ENCODE measurements at regions not wholly inside any gene's neighbourhood (a gene's known extent, or its start where the extent isn't known, plus 50 kb on each side); places are given as distances from the start of the nearest gene placed in this dataset.

DNA sequence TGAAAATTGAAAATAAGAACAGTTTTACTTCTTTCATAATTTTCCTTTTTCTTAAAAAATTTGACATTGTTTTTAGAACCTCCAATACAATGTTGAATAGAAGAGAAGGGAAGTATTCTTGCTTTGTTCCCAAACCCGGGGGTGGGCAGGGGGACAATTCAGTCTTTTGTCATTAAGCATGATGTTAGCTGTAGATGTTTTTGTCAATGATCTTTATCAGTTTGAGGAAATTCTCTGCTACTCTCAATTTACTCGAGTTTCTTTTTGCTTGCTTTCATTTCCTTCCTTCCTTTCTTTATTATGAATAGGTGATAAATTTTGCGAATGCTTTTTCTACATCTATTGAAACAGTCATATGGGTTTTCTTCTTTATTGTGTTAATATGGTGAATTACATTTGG, 183.2 kb upstream of the FRMD6 start:
- Histone ChIP-seq H3K4me1 (peaks cover 5% of the 10 kb centered on the region), H3K4me3 (ENCODE audit: low read depth, low read length) (no peak overlapping the region), H3K9me3 (no peaks in the 10 kb centered on the region; the same call in 1 of the 2 replicates), H3K27me3 (no peaks in the 10 kb centered on the region), H3K36me3 (no peaks in the 10 kb centered on the region)
- no peak for DNase-seq
- TF ChIP-seq, protein P1, sequence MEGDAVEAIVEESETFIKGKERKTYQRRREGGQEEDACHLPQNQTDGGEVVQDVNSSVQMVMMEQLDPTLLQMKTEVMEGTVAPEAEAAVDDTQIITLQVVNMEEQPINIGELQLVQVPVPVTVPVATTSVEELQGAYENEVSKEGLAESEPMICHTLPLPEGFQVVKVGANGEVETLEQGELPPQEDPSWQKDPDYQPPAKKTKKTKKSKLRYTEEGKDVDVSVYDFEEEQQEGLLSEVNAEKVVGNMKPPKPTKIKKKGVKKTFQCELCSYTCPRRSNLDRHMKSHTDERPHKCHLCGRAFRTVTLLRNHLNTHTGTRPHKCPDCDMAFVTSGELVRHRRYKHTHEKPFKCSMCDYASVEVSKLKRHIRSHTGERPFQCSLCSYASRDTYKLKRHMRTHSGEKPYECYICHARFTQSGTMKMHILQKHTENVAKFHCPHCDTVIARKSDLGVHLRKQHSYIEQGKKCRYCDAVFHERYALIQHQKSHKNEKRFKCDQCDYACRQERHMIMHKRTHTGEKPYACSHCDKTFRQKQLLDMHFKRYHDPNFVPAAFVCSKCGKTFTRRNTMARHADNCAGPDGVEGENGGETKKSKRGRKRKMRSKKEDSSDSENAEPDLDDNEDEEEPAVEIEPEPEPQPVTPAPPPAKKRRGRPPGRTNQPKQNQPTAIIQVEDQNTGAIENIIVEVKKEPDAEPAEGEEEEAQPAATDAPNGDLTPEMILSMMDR (IDR thresholded peaks at IDR 0.05; ENCODE audit: low read depth, low read length), result no peak

DNA sequence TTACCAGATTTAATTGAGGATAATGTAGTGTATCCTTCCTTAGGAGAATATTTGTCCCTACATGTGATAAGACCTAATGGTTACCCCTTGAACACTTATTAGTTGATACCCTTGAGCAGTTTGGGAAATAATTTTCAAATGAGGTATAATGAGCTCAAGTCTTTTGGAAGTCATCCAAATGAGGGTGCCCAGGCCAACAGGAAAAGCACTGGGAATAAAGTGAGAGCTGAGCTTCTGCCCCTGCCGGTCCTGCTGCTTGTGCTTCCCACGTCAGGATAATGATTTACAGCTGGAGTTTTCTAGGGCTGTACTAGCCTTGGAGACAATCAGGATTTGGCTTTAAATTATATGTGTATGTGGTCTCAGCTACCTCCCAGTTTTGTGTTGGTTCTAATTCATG, 178.8 kb upstream of the FRMD6 start:
- H3K4me3 ChIP-seq (ENCODE audit: low read depth, low read length), result no peak overlapping the region
- H3K27me3 ChIP-seq, result no peaks in the 10 kb centered on the region
- TF ChIP-seq, protein P1 (IDR thresholded peaks at IDR 0.05; ENCODE audit: low read depth, low read length), result 0 out of 2 replicates have a peak, but pooled peaks have one; percentile 11
- no peaks in the 10 kb centered on the region for H3K9me3 ChIP-seq
- H3K36me3 ChIP-seq, result no peaks in the 10 kb centered on the region
- peaks cover 15% of the 10 kb centered on the region for H3K4me1 ChIP-seq
- peak; percentile 64 for DNase-seq

DNA sequence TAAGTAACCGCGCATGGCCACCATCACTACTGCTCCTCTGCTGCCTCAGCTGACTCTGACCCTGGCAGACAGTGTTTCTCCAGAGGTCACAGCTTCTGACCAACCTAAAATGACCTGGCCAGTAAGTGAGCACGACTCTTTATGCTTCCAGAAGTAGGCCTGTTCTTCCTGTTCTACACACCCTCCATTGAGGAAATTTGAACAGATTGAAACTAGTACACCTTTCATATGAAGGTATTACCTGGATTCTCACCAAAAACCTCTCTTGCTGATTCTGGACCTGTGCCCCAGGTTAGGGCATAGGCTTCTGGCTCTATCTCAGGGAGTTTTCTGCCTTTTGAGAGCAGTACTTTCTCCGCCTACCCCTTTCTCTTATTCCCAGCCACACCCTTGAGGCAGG, 178.4 kb upstream of the FRMD6 start:
- no peak for DNase-seq
- H3K4me1 ChIP-seq, result peaks cover 15% of the 10 kb centered on the region
- TF ChIP-seq, protein P1 (IDR thresholded peaks at IDR 0.05; ENCODE audit: low read depth, low read length), result no peak
- no peaks in the 10 kb centered on the region for H3K36me3 ChIP-seq
- no peaks in the 10 kb centered on the region for H3K9me3 ChIP-seq
- no peaks in the 10 kb centered on the region for H3K27me3 ChIP-seq
- no peak overlapping the region for H3K4me3 ChIP-seq (ENCODE audit: low read depth, low read length)

DNA sequence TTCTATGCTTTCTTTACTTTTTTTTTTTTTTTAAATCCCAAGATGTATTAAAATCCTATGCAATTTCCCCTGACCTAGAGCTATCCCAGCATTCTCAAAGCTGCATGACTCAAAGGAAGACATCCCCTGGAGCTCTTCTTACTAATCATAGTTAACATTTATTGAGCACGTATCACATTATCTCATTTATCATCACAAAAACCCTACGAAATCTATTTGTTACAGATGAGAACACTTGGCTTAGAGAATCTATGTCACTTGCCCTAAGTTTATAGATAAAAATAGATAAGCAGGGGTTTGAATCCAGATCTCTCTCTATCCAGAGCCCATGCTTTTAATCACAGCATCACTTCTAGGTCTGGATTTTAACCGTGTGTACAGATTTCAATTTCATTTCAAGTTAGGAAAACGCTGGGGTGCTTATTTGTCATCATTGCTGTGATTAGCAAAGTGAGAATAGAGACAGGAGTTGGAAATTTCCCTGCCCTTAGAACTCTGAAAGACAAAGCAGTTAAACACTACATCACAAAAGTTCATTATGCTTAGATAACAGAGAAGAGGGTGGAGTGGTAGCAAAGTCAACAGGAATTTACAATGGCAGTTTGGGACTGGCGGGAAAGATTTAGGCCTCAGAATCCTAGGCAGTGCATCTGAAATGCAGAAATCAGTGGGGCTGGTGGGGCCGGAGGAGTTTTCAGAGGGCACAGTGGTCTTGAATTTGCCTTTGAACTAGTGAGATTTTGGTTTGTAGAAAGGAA, 177.7 kb upstream of the FRMD6 start:
- no peak for DNase-seq
- no peaks in the 10 kb centered on the region for H3K9me3 ChIP-seq
- H3K4me1 ChIP-seq, result peaks cover 15% of the 10 kb centered on the region
- no peaks in the 10 kb centered on the region for H3K27me3 ChIP-seq
- TF ChIP-seq, protein P1 (IDR thresholded peaks at IDR 0.05; ENCODE audit: low read depth, low read length), result no peak
- no peak overlapping the region for H3K4me3 ChIP-seq (ENCODE audit: low read depth, low read length)
- no peaks in the 10 kb centered on the region for H3K36me3 ChIP-seq

DNA sequence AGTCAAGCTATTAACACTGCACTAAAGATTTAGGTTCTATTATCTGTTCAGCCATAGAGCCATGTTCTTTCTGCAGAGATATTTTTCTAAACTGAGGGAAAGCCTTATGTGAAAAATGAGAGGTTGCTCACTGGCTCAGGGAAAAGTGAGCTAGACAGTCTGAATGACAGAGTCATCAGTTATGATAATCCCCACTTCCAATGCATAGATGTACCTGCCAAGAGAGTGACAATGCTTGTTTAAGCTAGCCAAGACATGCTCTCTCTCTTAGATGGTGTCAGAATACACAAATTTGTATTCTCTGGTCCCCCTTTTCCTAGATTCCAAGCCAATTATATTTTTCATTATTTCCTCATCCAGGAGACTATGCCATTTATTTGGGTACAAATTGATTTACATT, 176.9 kb upstream of the FRMD6 start:
- TF ChIP-seq, protein P1 (IDR thresholded peaks at IDR 0.05; ENCODE audit: low read depth, low read length), result no peak
- no peaks in the 10 kb centered on the region for H3K9me3 ChIP-seq
- H3K27me3 ChIP-seq, result no peaks in the 10 kb centered on the region
- no peak overlapping the region for H3K4me3 ChIP-seq (ENCODE audit: low read depth, low read length)
- peaks cover 15% of the 10 kb centered on the region for H3K4me1 ChIP-seq
- H3K36me3 ChIP-seq, result no peaks in the 10 kb centered on the region
- DNase-seq, result no peak

DNA sequence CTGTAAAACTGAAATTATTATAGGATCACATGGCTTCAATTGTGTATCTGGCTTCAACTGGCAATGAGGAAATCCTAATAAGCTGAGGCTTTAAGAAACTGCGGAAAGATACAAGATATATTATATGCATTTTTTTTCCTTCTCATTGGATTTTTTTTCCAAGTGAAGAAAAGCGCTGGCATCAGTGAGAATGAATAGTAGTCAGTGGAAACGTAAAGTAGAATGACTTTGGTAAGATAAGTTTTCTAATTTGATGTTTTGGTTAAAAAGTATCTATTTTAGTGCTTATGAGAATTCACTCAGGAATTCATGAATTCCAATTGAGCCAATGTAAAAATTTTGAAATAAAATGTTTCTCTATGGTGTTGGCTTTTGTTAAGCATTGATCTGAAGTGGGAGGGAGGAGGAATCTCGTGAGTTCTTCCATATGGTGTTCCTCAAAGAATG, 173.5 kb upstream of the FRMD6 start:
- H3K4me3 ChIP-seq (ENCODE audit: low read depth, low read length), result no peak overlapping the region
- no peaks in the 10 kb centered on the region for H3K36me3 ChIP-seq
- TF ChIP-seq, protein P1 (IDR thresholded peaks at IDR 0.05; ENCODE audit: low read depth, low read length), result no peak
- no peaks in the 10 kb centered on the region for H3K9me3 ChIP-seq
- no peak for DNase-seq
- H3K4me1 ChIP-seq, result peaks cover 37% of the 10 kb centered on the region
- no peaks in the 10 kb centered on the region for H3K27me3 ChIP-seq

Measured in BE2C (cell line).